Sigmoid colon (tissue), 4 donors: ENCODE measurements at regions not wholly inside any gene's neighbourhood (a gene's known extent, or its start where the extent isn't known, plus 50 kb on each side); places are given as distances from the start of the nearest gene placed in this dataset.

Source experiments
- CTCF ChIP-seq, 4 experiments: fragments of 450-650 bp in 3 of 4; fragments of 200-600 bp in 1 of 4; IDR thresholded peaks; one replicate each; pipeline ENCODE4 v1.5.1; 2016 to 2019; ENCODE audit warnings: antibody characterized with exemption in 4 of 4, mild to moderate bottlenecking in 3 of 4, moderate library complexity in 2 of 4
- POLR2AphosphoS5 ChIP-seq, 4 donors: sonication (generic); formaldehyde crosslinking; IDR thresholded peaks; one replicate each; pipeline ENCODE4 v1.6.1; 2017; ENCODE audit warnings: antibody characterized with exemption in 4 of 4

GRCh38 chr16:73378471-73378870, 330.5 kb upstream of the ZFHX3 start:
- TF ChIP-seq CTCF (IDR thresholded peaks at IDR 0.05) (no peak), POLR2AphosphoS5 (IDR thresholded peaks at IDR 0.05) (no peak)
